ENCODE measurements at regions not wholly inside any gene's neighbourhood (a gene's known extent, or its start where the extent isn't known, plus 50 kb on each side); places are given as distances from the start of the nearest gene placed in this dataset.

DNA sequence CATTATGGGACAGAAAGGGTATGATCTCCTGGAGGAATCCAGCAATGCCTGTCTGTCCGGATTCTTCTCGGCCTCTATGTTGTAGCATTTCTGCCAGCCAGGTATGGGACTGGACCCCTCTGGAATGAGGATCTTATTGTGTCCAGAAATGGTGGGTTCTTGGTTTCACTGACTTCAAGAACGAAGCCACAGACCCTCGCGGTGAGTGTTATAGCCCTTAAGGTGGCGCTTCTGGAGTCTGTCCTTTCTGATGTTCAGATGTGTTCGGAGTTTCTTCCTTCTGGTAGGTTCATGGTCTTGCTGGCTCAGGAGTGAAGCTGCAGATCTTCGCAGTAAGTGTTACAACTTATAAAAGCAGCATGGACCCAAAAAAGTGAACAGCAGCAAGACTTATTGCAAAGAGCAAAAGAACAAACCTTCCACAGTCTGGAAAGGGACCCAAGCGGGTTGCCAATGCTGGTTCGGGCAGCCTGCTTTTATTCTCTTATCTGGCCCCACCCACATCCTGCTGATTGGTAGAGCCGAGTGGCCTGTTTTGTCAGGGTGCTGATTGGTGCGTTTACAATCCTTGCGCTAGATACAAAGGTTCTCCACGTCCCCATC is 62.3 kb upstream of the IER3 start:
- DNase-seq, result no peak

DNA sequence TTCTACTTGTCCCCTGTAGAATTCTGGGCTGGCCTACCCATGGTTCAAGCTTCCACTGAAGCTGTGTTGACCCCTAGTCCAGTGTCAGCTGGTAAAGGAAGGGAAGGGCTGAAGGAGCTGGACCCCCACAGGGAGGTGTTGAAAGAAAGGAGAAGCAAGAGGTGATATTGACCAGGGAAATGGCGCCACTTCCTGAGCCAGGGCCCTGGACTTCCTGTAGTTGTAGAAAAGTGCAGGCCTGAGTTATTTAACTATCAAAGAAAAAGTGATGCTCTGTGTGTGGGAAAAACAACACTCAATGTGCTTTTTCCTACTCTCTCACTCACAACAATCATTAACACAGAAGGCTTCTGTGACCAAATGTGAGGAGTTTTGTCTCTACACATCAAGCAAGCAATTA is 60.0 kb upstream of the IER3 start:
- no peak for DNase-seq

- no peak for DNase-seq
Measured at GRCh38 chr6:30802731-30803130, 58.4 kb upstream of the IER3 start.

- no peak for DNase-seq
Measured at GRCh38 chr6:30801950-30802349, 57.6 kb upstream of the IER3 start.

GRCh38 chr6:30800871-30801270 is 56.5 kb upstream of the IER3 start:
- DNase-seq, result no peak

GRCh38 chr6:30799210-30799609 is 54.9 kb upstream of the IER3 start:
- no peak for DNase-seq

- no peak for DNase-seq
Measured at GRCh38 chr6:30798494-30798893, 54.1 kb upstream of the IER3 start.

- DNase-seq, result no peak
Measured at GRCh38 chr6:30795549-30796293, 51.4 kb upstream of the IER3 start.

Measured in stimulated activated CD4-positive, alpha-beta T cell treated with anti-CD3 and anti-CD28 coated beads, Interleukin-15, amount 100 ng/mL, for 24 hours (primary cell).